ENCODE measurements at regions not wholly inside any gene's neighbourhood (a gene's known extent, or its start where the extent isn't known, plus 50 kb on each side); places are given as distances from the start of the nearest gene placed in this dataset.
"Not testable (repeated sequence)": the region's sequence is repeated elsewhere in the genome, so short reads cannot be mapped to it uniquely, and the experiment has no call there.

- DNase-seq (ENCODE audit: low read depth) = no peak
- no peak overlapping the region for H3K4me3 ChIP-seq (ENCODE audit: low read depth, low read length)
- no peak for TF ChIP-seq CTCF (IDR thresholded peaks at IDR 0.05; ENCODE audit: insufficient read depth, low read depth, low read length)
Measured at GRCh38 chr10:9149134-9149533, 1094.6 kb downstream of the GATA3 start.

- H3K4me3 ChIP-seq (ENCODE audit: low read depth, low read length); DNase-seq (ENCODE audit: low read depth): not testable (repeated sequence)
Measured at GRCh38 chr10:9153057-9153456, 1098.6 kb downstream of the GATA3 start.

GRCh38 chr10:9157656-9158055, 1103.2 kb downstream of the GATA3 start:
- H3K4me3 ChIP-seq (ENCODE audit: low read depth, low read length) = no peak overlapping the region
- no peak for DNase-seq (ENCODE audit: low read depth)
- no peak for TF ChIP-seq CTCF (IDR thresholded peaks at IDR 0.05; ENCODE audit: insufficient read depth, low read depth, low read length)

GRCh38 chr10:9158675-9159074, 1104.2 kb downstream of the GATA3 start:
- no peak for TF ChIP-seq CTCF (IDR thresholded peaks at IDR 0.05; ENCODE audit: insufficient read depth, low read depth, low read length)
- no peak overlapping the region for H3K4me3 ChIP-seq (ENCODE audit: low read depth, low read length)
- DNase-seq (ENCODE audit: low read depth) = no peak

GRCh38 chr10:9160275-9160674, 1105.8 kb downstream of the GATA3 start:
- H3K4me3 ChIP-seq (ENCODE audit: low read depth, low read length) = no peak overlapping the region
- no peak for TF ChIP-seq CTCF (IDR thresholded peaks at IDR 0.05; ENCODE audit: insufficient read depth, low read depth, low read length)
- DNase-seq (ENCODE audit: low read depth) = no peak

GRCh38 chr10:9163699-9164098, 1109.2 kb downstream of the GATA3 start:
- no peak overlapping the region for H3K4me3 ChIP-seq (ENCODE audit: low read depth, low read length)
- DNase-seq (ENCODE audit: low read depth) = no peak
- TF ChIP-seq CTCF (IDR thresholded peaks at IDR 0.05; ENCODE audit: insufficient read depth, low read depth, low read length) = no peak

- H3K4me3 ChIP-seq (ENCODE audit: low read depth, low read length) = no peak overlapping the region
- no peak for TF ChIP-seq CTCF (IDR thresholded peaks at IDR 0.05; ENCODE audit: insufficient read depth, low read depth, low read length)
- DNase-seq (ENCODE audit: low read depth) = no peak
Measured at GRCh38 chr10:9166770-9167169, 1112.3 kb downstream of the GATA3 start.
